Natural killer cell (primary cell): ENCODE measurements at regions not wholly inside any gene's neighbourhood (a gene's known extent, or its start where the extent isn't known, plus 50 kb on each side); places are given as distances from the start of the nearest gene placed in this dataset.

Experiments used
- ATAC-seq, 3 donors: fragments of 150-1000 bp in 2 of 3; fragments of 200-7000 bp in 1 of 3; cut with Tn5 transposase; 1 replicate in 1 of 3; 2 replicates in 2 of 3; pipeline ENCODE4 v1.10.0; 2021; ENCODE audit warnings: mild to moderate bottlenecking in 2 of 3, moderate library complexity in 2 of 3
- DNase-seq, 2 donors: peaks; one replicate each; pipeline versions ENCODE4 v3.0.0 to v3.0.0-alpha.2; 2013 to 2021; ENCODE audit warnings: mixed read lengths in 1 of 2
- H3K27ac ChIP-seq: one replicate; pipeline ENCODE4 v1.5.1; 2013; ENCODE audit warnings: mild to moderate bottlenecking, low read length
- H3K27me3 ChIP-seq: one replicate; pipeline ENCODE4 v1.6.1; 2013; ENCODE audit warnings: low read length; ENCODE audit not compliant: control insufficient read depth, insufficient read depth
- H3K36me3 ChIP-seq: one replicate; pipeline ENCODE4 v1.6.1; 2013; ENCODE audit warnings: low read length; ENCODE audit not compliant: control insufficient read depth, insufficient read depth
- H3K4me1 ChIP-seq: one replicate; pipeline ENCODE4 v1.6.1; 2013; ENCODE audit warnings: low read length; ENCODE audit not compliant: control insufficient read depth, insufficient read depth
- H3K4me3 ChIP-seq: one replicate; pipeline ENCODE4 v1.5.1; 2013; ENCODE audit warnings: low read length
- H3K9me3 ChIP-seq: one replicate; pipeline ENCODE4 v1.6.1; 2013; ENCODE audit warnings: low read length; ENCODE audit not compliant: control insufficient read depth, insufficient read depth
- H3K27ac Mint-ChIP-seq, 2 donors: one replicate each; pipeline ENCODE4 v1.8.0; 2022; ENCODE audit warnings: mild to moderate bottlenecking in 2 of 2, mixed read lengths in 2 of 2, moderate library complexity in 1 of 2
- H3K27me3 Mint-ChIP-seq, 2 donors: one replicate each; pipeline ENCODE4 v1.8.0; 2022; ENCODE audit warnings: low read depth in 2 of 2, mixed read lengths in 2 of 2
- H3K36me3 Mint-ChIP-seq: one replicate; pipeline ENCODE4 v1.8.0; 2022; ENCODE audit warnings: mixed read lengths
- H3K4me1 Mint-ChIP-seq, 2 donors: one replicate each; pipeline ENCODE4 v1.8.0; 2022; ENCODE audit warnings: mixed read lengths in 2 of 2
- H3K4me3 Mint-ChIP-seq: one replicate; pipeline ENCODE4 v1.8.0; 2022; ENCODE audit warnings: mild to moderate bottlenecking, moderate library complexity, mixed read lengths
- H3K9me3 Mint-ChIP-seq, 2 donors: one replicate each; pipeline ENCODE4 v1.8.0; 2022; ENCODE audit warnings: mixed read lengths in 2 of 2
- CTCF ChIP-seq: fragments of 200-600 bp; IDR thresholded peaks from one replicate; pipeline ENCODE4 v1.8.0; 2022; ENCODE audit warnings: antibody characterized with exemption
- WGBS: methylation state at CpG from one replicate; pipeline ENCODE4 v1.1.7; 2013; ENCODE audit warnings: missing lambda C conversion rate; ENCODE audit not compliant: insufficient coverage; 5-methylcytosine and 5-hydroxymethylcytosine counted together
- intact Hi-C: fragments of 100-400 bp; cut with micrococcal nuclease; formaldehyde crosslinking; loops from one replicate; pipeline ENCODE4 v1.14.2; 2022

GRCh38 chr11:135036488-135037297 is 624.7 kb upstream of the B3GAT1 start:
- no peak overlapping the region for H3K27ac Mint-ChIP-seq
- no peaks in the 10 kb centered on the region for H3K4me1 ChIP-seq
- WGBS = 81% methylated on average over 19 of the region's 19 CpGs
- ATAC-seq (no peak), DNase-seq (no peak)
- TF ChIP-seq CTCF = no peak
- no peaks in the 10 kb centered on the region for H3K4me1 Mint-ChIP-seq
- intact Hi-C loops = no loop called here
- H3K27me3 Mint-ChIP-seq = peaks cover 0 to 3% of the 10 kb centered on the region in 2 donors
- H3K36me3 Mint-ChIP-seq = no peaks in the 10 kb centered on the region
- H3K27ac ChIP-seq = no peak overlapping the region
- H3K27me3 ChIP-seq = no peaks in the 10 kb centered on the region
- peaks cover 3 to 6% of the 10 kb centered on the region in 2 donors for H3K9me3 Mint-ChIP-seq
- H3K36me3 ChIP-seq = no peaks in the 10 kb centered on the region
- no peak overlapping the region for H3K4me3 Mint-ChIP-seq
- H3K4me3 ChIP-seq = no peak overlapping the region
- no peaks in the 10 kb centered on the region for H3K9me3 ChIP-seq

- Mint-ChIP-seq H3K9me3 (peaks cover 3 to 6% of the 10 kb centered on the region in 2 donors), H3K27me3 (peaks cover 0 to 3% of the 10 kb centered on the region in 2 donors), H3K27ac (no peak overlapping the region), H3K4me3 (no peak overlapping the region), H3K4me1 (no peaks in the 10 kb centered on the region), H3K36me3 (no peaks in the 10 kb centered on the region)
- H3K27ac ChIP-seq = no peak overlapping the region
- 91% methylated on average over 3 of the region's 3 CpGs for WGBS
- H3K9me3 ChIP-seq = no peaks in the 10 kb centered on the region
- no peak overlapping the region for H3K4me3 ChIP-seq
- no peak for ATAC-seq
- no peak for TF ChIP-seq CTCF
- no peaks in the 10 kb centered on the region for H3K27me3 ChIP-seq
- intact Hi-C loops = no loop called here
- no peaks in the 10 kb centered on the region for H3K36me3 ChIP-seq
- no peaks in the 10 kb centered on the region for H3K4me1 ChIP-seq
- DNase-seq = no peak
Observed at GRCh38 chr11:135035282-135035681, 623.2 kb upstream of the B3GAT1 start.

- ATAC-seq (no peak), DNase-seq (no peak)
- Histone ChIP-seq H3K27ac (no peak overlapping the region), H3K27me3 (no peaks in the 10 kb centered on the region), H3K9me3 (no peaks in the 10 kb centered on the region), H3K36me3 (no peaks in the 10 kb centered on the region), H3K4me3 (no peak overlapping the region), H3K4me1 (no peaks in the 10 kb centered on the region)
- no peak for TF ChIP-seq CTCF
- Mint-ChIP-seq H3K27ac (no peak overlapping the region), H3K9me3 (peaks cover 3 to 6% of the 10 kb centered on the region in 2 donors), H3K4me3 (no peak overlapping the region), H3K36me3 (no peaks in the 10 kb centered on the region), H3K4me1 (no peaks in the 10 kb centered on the region), H3K27me3 (peaks cover 0 to 3% of the 10 kb centered on the region in 2 donors)
- 25% methylated on average over 4 of the region's 5 CpGs for WGBS
- intact Hi-C loops = no loop called here
Observed at GRCh38 chr11:135033540-135033939, 621.5 kb upstream of the B3GAT1 start.
